GM12891 (cell line): ENCODE measurements at regions not wholly inside any gene's neighbourhood (a gene's known extent, or its start where the extent isn't known, plus 50 kb on each side); places are given as distances from the start of the nearest gene placed in this dataset.

Experiments
- POLR2A ChIP-seq: IDR thresholded peaks from 2 replicates; pipeline ENCODE4 v1.6.1; 2011; ENCODE audit warnings: low read depth, low read length, control low read depth
- POLR2AphosphoS5 ChIP-seq: IDR thresholded peaks from 2 replicates; pipeline ENCODE4 v1.6.1; 2011; ENCODE audit warnings: low read depth, low read length, control low read depth

DNA sequence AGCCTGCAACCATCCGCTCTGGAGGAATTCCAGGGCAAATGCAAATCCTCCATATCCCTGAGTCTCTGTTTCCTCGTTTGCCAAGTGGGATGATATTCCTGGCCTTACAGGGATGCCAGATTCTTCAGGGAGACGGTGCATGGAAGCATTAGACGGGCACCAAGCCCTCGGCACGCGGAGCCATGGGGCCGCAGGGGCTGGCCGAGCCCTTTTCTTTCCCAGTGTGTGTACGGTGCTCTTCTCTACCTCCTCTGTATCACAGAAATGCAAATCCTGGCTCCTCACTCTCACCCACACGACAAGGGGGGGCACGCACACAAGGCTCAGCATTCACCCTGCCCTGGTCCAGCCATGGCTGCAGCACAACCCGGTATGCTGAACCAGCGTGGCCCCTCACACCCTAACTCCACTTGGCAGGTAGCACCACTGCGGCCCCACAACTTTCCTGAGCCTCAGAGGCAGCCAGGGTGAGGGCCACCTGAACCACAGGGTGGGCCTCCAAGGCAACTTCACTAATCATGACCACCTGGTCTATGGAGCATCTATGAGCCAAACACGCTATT, 64.1 kb upstream of the SALL3 start:
- no peak for TF ChIP-seq POLR2A
- no peak for TF ChIP-seq POLR2AphosphoS5
